ENCODE measurements at regions not wholly inside any gene's neighbourhood (a gene's known extent, or its start where the extent isn't known, plus 50 kb on each side); places are given as distances from the start of the nearest gene placed in this dataset.

- POLR2A ChIA-PET (ENCODE audit: unreplicated experiment) = interaction anchor here (0.6 kb wide), 1 partner anchor 327 kb away, joined by 5 read pairs; the partner anchor contains the start of gene NDFIP2
- no peaks in the 10 kb centered on the region for H3K79me2 ChIP-seq (ENCODE audit: low read depth)
- DNase-seq = no peak
- TF ChIP-seq EZH2 (IDR thresholded peaks at IDR 0.05; ENCODE audit: low read depth) (no peak), CTCF (conservative IDR thresholded peaks at IDR 0.05) (no peak)
- H3F3A ChIP-seq (ENCODE audit: insufficient read depth, low read depth) = no peaks in the 10 kb centered on the region
- peaks cover 13% of the 10 kb centered on the region for H3K4me1 ChIP-seq (replicated peaks; ENCODE audit: insufficient read depth)
- intact Hi-C loops (cut with micrococcal nuclease; ENCODE audit: unreplicated experiment) = no loop called here
- CTCF ChIA-PET = no interaction called here
- H4K20me1 ChIP-seq (ENCODE audit: insufficient read depth) = no peaks in the 10 kb centered on the region
- H3K36me3 ChIP-seq (ENCODE audit: low read depth) = no peaks in the 10 kb centered on the region
- BruUV-seq (replicated peaks) = no TSS peak
- no peak overlapping the region for H2AFZ ChIP-seq
- H3K9me3 ChIP-seq (ENCODE audit: insufficient read depth, low read depth) = peaks cover 3% of the 10 kb centered on the region; the same call in 1 of the 2 replicates
- H3K4me3 ChIP-seq = no peak overlapping the region
- H3K9me2 ChIP-seq (ENCODE audit: insufficient read depth) = no peaks in the 10 kb centered on the region
- no peaks in the 10 kb centered on the region for H3K27me3 ChIP-seq (ENCODE audit: insufficient read depth, low read depth)
- H3K27ac ChIP-seq = no peak overlapping the region
- H3K4me2 ChIP-seq = no peak overlapping the region
These were observed 326.6 kb downstream of the NDFIP2 start for GRCh38 chr13:79807554-79807953.

- BruUV-seq (replicated peaks) = no TSS peak
- TF ChIP-seq EZH2 (IDR thresholded peaks at IDR 0.05; ENCODE audit: low read depth) (no peak), CTCF (conservative IDR thresholded peaks at IDR 0.05) (no peak)
These were observed 325.9 kb downstream of the NDFIP2 start for GRCh38 chr13:79806821-79807220.

GRCh38 chr13:79805317-79805716 lies 324.4 kb downstream of the NDFIP2 start:
- Histone ChIP-seq H3K4me2 (no peak overlapping the region), H3K9me3 (ENCODE audit: insufficient read depth, low read depth) (peaks cover 3% of the 10 kb centered on the region; the same call in 1 of the 2 replicates), H3K27ac (no peak overlapping the region), H3K9me2 (ENCODE audit: insufficient read depth) (no peaks in the 10 kb centered on the region), H3K4me3 (no peak overlapping the region), H3K36me3 (ENCODE audit: low read depth) (no peaks in the 10 kb centered on the region), H2AFZ (no peak overlapping the region), H3K27me3 (ENCODE audit: insufficient read depth, low read depth) (no peaks in the 10 kb centered on the region), H3K4me1 (replicated peaks; ENCODE audit: insufficient read depth) (0 out of 2 replicates have a peak, but pooled peaks cover 1% of the 10 kb centered on the region), H3F3A (ENCODE audit: insufficient read depth, low read depth) (no peaks in the 10 kb centered on the region), H4K20me1 (ENCODE audit: insufficient read depth) (no peaks in the 10 kb centered on the region), H3K79me2 (ENCODE audit: low read depth) (no peaks in the 10 kb centered on the region)
- ChIA-PET POLR2A (ENCODE audit: unreplicated experiment) (no interaction called here), CTCF (no interaction called here)
- DNase-seq = no peak
- BruUV-seq (replicated peaks) = no TSS peak
- intact Hi-C loops (cut with micrococcal nuclease; ENCODE audit: unreplicated experiment) = no loop called here
- no peak for TF ChIP-seq CTCF (conservative IDR thresholded peaks at IDR 0.05)
- TF ChIP-seq EZH2 (IDR thresholded peaks at IDR 0.05; ENCODE audit: low read depth) = no peak

More at GRCh38 chr13:79806821-79807220, 325.9 kb downstream of the NDFIP2 start:
- CTCF ChIA-PET = no interaction called here
- Histone ChIP-seq H3F3A (ENCODE audit: insufficient read depth, low read depth) (no peaks in the 10 kb centered on the region), H3K4me1 (replicated peaks; ENCODE audit: insufficient read depth) (peaks cover 13% of the 10 kb centered on the region), H3K9me3 (ENCODE audit: insufficient read depth, low read depth) (peaks cover 3% of the 10 kb centered on the region; the same call in 1 of the 2 replicates), H3K79me2 (ENCODE audit: low read depth) (no peaks in the 10 kb centered on the region), H4K20me1 (ENCODE audit: insufficient read depth) (no peaks in the 10 kb centered on the region), H3K4me2 (no peak overlapping the region), H2AFZ (no peak overlapping the region), H3K27me3 (ENCODE audit: insufficient read depth, low read depth) (no peaks in the 10 kb centered on the region), H3K27ac (no peak overlapping the region), H3K4me3 (no peak overlapping the region), H3K9me2 (ENCODE audit: insufficient read depth) (no peaks in the 10 kb centered on the region), H3K36me3 (ENCODE audit: low read depth) (no peaks in the 10 kb centered on the region)
- intact Hi-C loops (cut with micrococcal nuclease; ENCODE audit: unreplicated experiment) = no loop called here
- no peak for DNase-seq
- POLR2A ChIA-PET (ENCODE audit: unreplicated experiment) = interaction anchor here (0.6 kb wide), 1 partner anchor 326 kb away, joined by 5 read pairs; the partner anchor contains the start of gene NDFIP2
